HepG2 (cell line): ENCODE measurements at regions not wholly inside any gene's neighbourhood (a gene's known extent, or its start where the extent isn't known, plus 50 kb on each side); places are given as distances from the start of the nearest gene placed in this dataset.

ENCODE experiments used
- ATAC-seq: fragments of 200-7000 bp; cut with Tn5 transposase; 3 replicates; pipeline ENCODE4 v1.9.1; 2020; ENCODE audit warnings: mild to moderate bottlenecking, moderate library complexity
- BruUV-seq: library from RNA; stranded (reverse); fragments of 400-500 nt; replicated peaks from 2 replicates; lab custom pipeline; 2021; lab: Mats Ljungman, UMichigan
- CTCF ChIA-PET: fragments of 300-600 bp; formaldehyde crosslinking; extraction: SDS; loops from one replicate; lab custom pipeline; 2021; ENCODE audit warnings: low total read pairs, inconsistent platforms, low intra/inter-chr PET ratio; lab: Yijun Ruan, JAX
- POLR2A ChIA-PET: fragments of 350-600 bp; sonication (Branson Sonifier 250); formaldehyde crosslinking; loops from one replicate; lab custom pipeline; 2020; ENCODE audit warnings: antibody characterized with exemption, inconsistent platforms; lab: Yijun Ruan, JAX
- DNase-seq: peaks from one replicate; pipeline ENCODE4 v3.0.0-alpha.2; 2015; ENCODE audit warnings: low spot score
- FAIRE-seq: peaks from 3 replicates; lab custom pipeline; 2011; peaks lifted over from hg19 to GRCh38; lab: Jason Lieb, UNC
- H2AFZ ChIP-seq: one replicate; pipeline ENCODE4 v1.6.1; 2011; ENCODE audit warnings: low read length, inconsistent platforms
- H3K27ac ChIP-seq: fragments of 300-600 bp; 3 replicates; pipeline ENCODE4 v1.8.0; 2011; ENCODE audit warnings: mixed run types, mild to moderate bottlenecking, mixed read lengths, low read length, inconsistent platforms; ENCODE audit not compliant: insufficient read depth; ENCODE audit errors: extremely low read length
- H3K27me3 ChIP-seq, 2 experiments: fragments of 200-600 bp in 1 of 2; 2 replicates in 1 of 2; 3 replicates in 1 of 2; pipeline versions ENCODE4 v1.6.0 to v1.8.0; 2011; ENCODE audit warnings: low read length in 2 of 2, mild to moderate bottlenecking in 2 of 2, moderate library complexity in 2 of 2, inconsistent platforms in 1 of 2; ENCODE audit not compliant: insufficient read depth in 2 of 2, control insufficient read depth in 1 of 2
- H3K36me3 ChIP-seq, 2 experiments: fragments of 200-600 bp in 1 of 2; replicated peaks in 1 of 2; 2 replicates in 1 of 2; 3 replicates in 1 of 2; pipeline versions ENCODE4 v1.5.1 to v1.8.0; 2011; ENCODE audit warnings: low read length in 2 of 2, inconsistent platforms in 1 of 2; ENCODE audit not compliant: insufficient read depth in 2 of 2, control insufficient read depth in 1 of 2
- H3K4me1 ChIP-seq: 2 replicates; pipeline ENCODE4 v1.5.1; 2012; ENCODE audit warnings: low read length, inconsistent platforms; ENCODE audit not compliant: insufficient read depth
- H3K4me2 ChIP-seq: 2 replicates; pipeline ENCODE4 v1.6.0; 2011; ENCODE audit warnings: low read depth, low read length, inconsistent platforms
- H3K4me3 ChIP-seq, 3 experiments: fragments of 200-600 bp in 1 of 3; sonication (generic), shearing (Covaris generic) in 1 of 3; replicated peaks in 1 of 3; 2 replicates each; pipeline ENCODE4 v1.5.1; 2011 to 2016; ENCODE audit warnings: low read length in 3 of 3, inconsistent platforms in 2 of 3, low read depth in 2 of 3, mild to moderate bottlenecking in 2 of 3, control low read depth in 1 of 3, mixed read lengths in 1 of 3; ENCODE audit not compliant: insufficient read depth in 1 of 3
- H3K79me2 ChIP-seq: one replicate; pipeline ENCODE4 v1.6.1; 2011; ENCODE audit warnings: low read length, inconsistent platforms; ENCODE audit not compliant: insufficient read depth
- H3K9ac ChIP-seq: 2 replicates; pipeline ENCODE4 v1.6.0; 2011; ENCODE audit warnings: mild to moderate bottlenecking, low read depth, low read length, inconsistent platforms; ENCODE audit not compliant: insufficient read depth
- H3K9me3 ChIP-seq: 2 replicates; pipeline ENCODE4 v1.5.1; 2012; ENCODE audit warnings: mild to moderate bottlenecking, low read length
- H4K20me1 ChIP-seq: 2 replicates; pipeline ENCODE4 v1.6.0; 2011; ENCODE audit warnings: inconsistent platforms, mild to moderate bottlenecking, low read length, moderate library complexity; ENCODE audit not compliant: insufficient read depth
- CHCHD3 ChIP-seq: sonication (generic); formaldehyde crosslinking; IDR thresholded peaks from 2 replicates; pipeline ENCODE4 v1.8.0; 2022; ENCODE audit warnings: mild to moderate bottlenecking, missing genetic modification reagents, moderate library complexity
- DR1 ChIP-seq: sonication (generic); formaldehyde crosslinking; IDR thresholded peaks from 2 replicates; pipeline ENCODE4 v1.8.0; 2021; ENCODE audit warnings: mild to moderate bottlenecking, missing genetic modification reagents, inconsistent platforms
- ESRRA ChIP-seq: sonication (generic); formaldehyde crosslinking; IDR thresholded peaks from 2 replicates; pipeline ENCODE4 v1.5.1; 2020; ENCODE audit warnings: mild to moderate bottlenecking, low read depth, missing genetic modification reagents
- GMEB1 ChIP-seq: sonication (generic); formaldehyde crosslinking; IDR thresholded peaks from 2 replicates; pipeline ENCODE4 v1.5.1; 2020; ENCODE audit warnings: missing genetic modification reagents, mild to moderate bottlenecking, borderline replicate concordance
- ISL2 ChIP-seq: sonication (generic); formaldehyde crosslinking; IDR thresholded peaks from 2 replicates; pipeline ENCODE4 v1.5.0; 2020; ENCODE audit warnings: missing genetic modification reagents
- MAFF ChIP-seq: IDR thresholded peaks from 2 replicates; pipeline ENCODE4 v1.6.1; 2011; ENCODE audit warnings: low read depth, low read length, improper control_type of control experiment
- MED1 ChIP-seq: sonication (generic); formaldehyde crosslinking; IDR thresholded peaks from 2 replicates; pipeline ENCODE4 v1.4.0; 2020; ENCODE audit warnings: missing genetic modification reagents
- MED8 ChIP-seq: sonication (generic); formaldehyde crosslinking; IDR thresholded peaks from 2 replicates; pipeline ENCODE4 v1.8.1; 2023; ENCODE audit warnings: mild to moderate bottlenecking, missing genetic modification reagents; ENCODE audit not compliant: insufficient replicate concordance
- MEIS2 ChIP-seq: sonication (generic); formaldehyde crosslinking; IDR thresholded peaks from 2 replicates; pipeline ENCODE4 v1.9.0; 2021; ENCODE audit warnings: mild to moderate bottlenecking, missing genetic modification reagents
- PITX1 ChIP-seq: sonication (generic); formaldehyde crosslinking; IDR thresholded peaks from 2 replicates; pipeline ENCODE4 v1.5.1; 2020; ENCODE audit warnings: mild to moderate bottlenecking, missing genetic modification reagents
- RORA ChIP-seq: sonication (generic); formaldehyde crosslinking; IDR thresholded peaks from 2 replicates; pipeline ENCODE4 v1.5.0; 2020; ENCODE audit warnings: mild to moderate bottlenecking, missing genetic modification reagents, moderate library complexity
- ZBTB38 ChIP-seq: sonication (generic); formaldehyde crosslinking; IDR thresholded peaks from 2 replicates; pipeline ENCODE4 v1.5.1; 2020; ENCODE audit warnings: mild to moderate bottlenecking, missing genetic modification reagents
- ZBTB39 ChIP-seq: sonication (generic); formaldehyde crosslinking; IDR thresholded peaks from 2 replicates; pipeline ENCODE4 v1.5.0; 2020; ENCODE audit warnings: missing genetic modification reagents
- ZNF20 ChIP-seq: sonication (generic); formaldehyde crosslinking; IDR thresholded peaks from 2 replicates; pipeline ENCODE4 v1.4.0; 2020; ENCODE audit warnings: mild to moderate bottlenecking, moderate library complexity, missing genetic modification reagents
- ZNF75D ChIP-seq: sonication (generic); formaldehyde crosslinking; IDR thresholded peaks from 2 replicates; pipeline ENCODE4 v1.8.1; 2023; ENCODE audit warnings: missing genetic modification reagents, mild to moderate bottlenecking, borderline replicate concordance
- ZSCAN21 ChIP-seq: sonication (generic); formaldehyde crosslinking; IDR thresholded peaks from 2 replicates; pipeline ENCODE4 v1.8.0; 2022; ENCODE audit warnings: mild to moderate bottlenecking, missing genetic modification reagents, moderate library complexity, borderline replicate concordance
- ZSCAN31 ChIP-seq: sonication (generic); formaldehyde crosslinking; IDR thresholded peaks from 2 replicates; pipeline ENCODE4 v1.5.0; 2020; ENCODE audit warnings: low read depth, mild to moderate bottlenecking, missing genetic modification reagents
- WGBS: methylation state at CpG from one replicate; pipeline ENCODE4 v1.1.6; 2017; ENCODE audit warnings: low lambda C conversion rate; 5-methylcytosine and 5-hydroxymethylcytosine counted together
- in situ Hi-C: cut with HindIII; loops from 2 replicates; pipeline ENCODE4 v1.10.0; 2017; ENCODE audit warnings: low pct_unique_long_range_greater_than_20kb; ENCODE audit not compliant: extremely low pct_ligation_motif_present
- intact Hi-C: fragments of 100-400 bp; cut with micrococcal nuclease; formaldehyde crosslinking; loops from one replicate; pipeline ENCODE4 v1.10.0; 2022; ENCODE audit not compliant: unreplicated experiment

GRCh38 chr4:15244354-15244753 lies 183.5 kb upstream of the C1QTNF7 start:
- Histone ChIP-seq H3K79me2 (no peaks in the 10 kb centered on the region), H2AFZ (no peak overlapping the region), H3K36me3 (no peaks in the 10 kb centered on the region), H3K9ac (no peak overlapping the region), H3K9me3 (no peaks in the 10 kb centered on the region), H4K20me1 (no peaks in the 10 kb centered on the region)
- ATAC-seq, result no peak
- WGBS, result 100% methylated on average over 2 of the region's 2 CpGs
- intact Hi-C loops, result no loop called here
- TF ChIP-seq RORA, result no peak
- TF ChIP-seq ZBTB38, result no peak
- TF ChIP-seq ISL2 (CRISPR knock-in tag), result no peak
- TF ChIP-seq ZSCAN31 (CRISPR knock-in tag), result no peak
- no peak for TF ChIP-seq MED8 (CRISPR knock-in tag)
- TF ChIP-seq GMEB1 (CRISPR knock-in tag), result no peak
- TF ChIP-seq ESRRA, result no peak
- TF ChIP-seq, all 625 proteins: peak for 0
- ChIA-PET CTCF (no interaction called here), POLR2A (no interaction called here)
- Histone ChIP-seq H3K4me3 (no peak overlapping the region), H3K4me2 (no peak overlapping the region), H3K4me1 (no peaks in the 10 kb centered on the region), H3K27me3 (no peaks in the 10 kb centered on the region; a peak in 1 of 5 replicates), H3K27ac (no peak overlapping the region)
- no TSS peak for BruUV-seq
- DNase-seq (no peak), FAIRE-seq (no peak)
- in situ Hi-C loops, result no loop called here

GRCh38 chr4:15245006-15245530 lies 182.8 kb upstream of the C1QTNF7 start:
- H3K4me1 ChIP-seq, result no peaks in the 10 kb centered on the region
- DNase-seq, result no peak
- POLR2A ChIA-PET, result no interaction called here
- H3K9me3 ChIP-seq, result no peaks in the 10 kb centered on the region
- H3K27me3 ChIP-seq, result no peaks in the 10 kb centered on the region; a peak in 1 of 5 replicates
- BruUV-seq, result no TSS peak
- no peak for FAIRE-seq
- H3K4me3 ChIP-seq, result no peak overlapping the region
- CTCF ChIA-PET, result no interaction called here
- in situ Hi-C loops (no loop called here), intact Hi-C loops (no loop called here)
- no peaks in the 10 kb centered on the region for H4K20me1 ChIP-seq
- WGBS, result 2% methylated on average over 3 of the region's 3 CpGs
- ATAC-seq, result no peak
- H3K9ac ChIP-seq, result no peak overlapping the region
- H3K27ac ChIP-seq, result no peak overlapping the region
- no peaks in the 10 kb centered on the region for H3K79me2 ChIP-seq
- H2AFZ ChIP-seq, result no peak overlapping the region
- H3K4me2 ChIP-seq, result no peak overlapping the region
- H3K36me3 ChIP-seq, result no peaks in the 10 kb centered on the region
- TF ChIP-seq MEIS2 (CRISPR knock-in tag) (no peak), ZSCAN21 (CRISPR knock-in tag) (no peak), MED1 (CRISPR knock-in tag) (no peak), CHCHD3 (no peak), ZBTB39 (CRISPR knock-in tag) (no peak), DR1 (CRISPR knock-in tag) (no peak), PITX1 (CRISPR knock-in tag) (no peak), ZNF75D (no peak), ZNF20 (no peak), MAFF (no peak)
